Tibial nerve (tissue), 4 donors: ENCODE measurements at regions not wholly inside any gene's neighbourhood (a gene's known extent, or its start where the extent isn't known, plus 50 kb on each side); places are given as distances from the start of the nearest gene placed in this dataset.
"Not testable (repeated sequence)": the region's sequence is repeated elsewhere in the genome, so short reads cannot be mapped to it uniquely, and the experiment has no call there.

Experiments
- CTCF ChIP-seq, 5 experiments: fragments of 200-600 bp in 3 of 5; fragments of 450-650 bp in 2 of 5; sonication (generic) in 3 of 5; IDR thresholded peaks; one replicate each; pipeline ENCODE4 v1.5.1; 2016 to 2019; ENCODE audit warnings: antibody characterized with exemption in 5 of 5, mild to moderate bottlenecking in 3 of 5, moderate library complexity in 2 of 5
- EP300 ChIP-seq, 2 donors: sonication (generic); formaldehyde crosslinking; IDR thresholded peaks; one replicate each; pipeline ENCODE4 v1.6.1; 2017; ENCODE audit warnings: antibody characterized with exemption in 2 of 2, mild to moderate bottlenecking in 1 of 2
- POLR2A ChIP-seq, 2 donors: fragments of 450-650 bp; IDR thresholded peaks; one replicate each; pipeline ENCODE4 v1.6.1; 2017; ENCODE audit warnings: antibody characterized with exemption in 2 of 2, mild to moderate bottlenecking in 2 of 2, moderate library complexity in 2 of 2

DNA sequence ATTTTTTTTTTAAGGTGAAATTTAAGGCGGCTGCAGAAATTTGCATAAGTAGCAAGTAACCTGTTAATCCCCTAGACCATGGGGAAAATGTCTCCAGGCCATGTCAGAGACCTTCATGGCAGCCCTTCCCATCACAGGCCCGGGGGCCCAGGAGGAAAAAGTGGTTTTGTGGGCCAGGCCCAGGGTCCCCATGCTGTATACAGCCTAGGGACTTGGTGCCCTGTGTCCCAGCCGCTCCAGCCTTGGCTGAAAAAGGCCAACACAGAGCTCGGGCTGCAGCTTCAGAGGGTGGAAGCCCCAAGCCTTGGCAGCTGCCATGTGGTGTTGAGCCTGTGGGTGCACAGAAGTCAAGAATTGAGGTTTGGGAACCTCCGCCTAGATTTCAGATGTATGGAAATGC, 218.3 kb downstream of the KCNRG start:
- TF ChIP-seq CTCF, POLR2A, EP300 (IDR thresholded peaks at IDR 0.05): not testable (repeated sequence)
